ENCODE measurements at regions not wholly inside any gene's neighbourhood (a gene's known extent, or its start where the extent isn't known, plus 50 kb on each side); places are given as distances from the start of the nearest gene placed in this dataset.

DNA sequence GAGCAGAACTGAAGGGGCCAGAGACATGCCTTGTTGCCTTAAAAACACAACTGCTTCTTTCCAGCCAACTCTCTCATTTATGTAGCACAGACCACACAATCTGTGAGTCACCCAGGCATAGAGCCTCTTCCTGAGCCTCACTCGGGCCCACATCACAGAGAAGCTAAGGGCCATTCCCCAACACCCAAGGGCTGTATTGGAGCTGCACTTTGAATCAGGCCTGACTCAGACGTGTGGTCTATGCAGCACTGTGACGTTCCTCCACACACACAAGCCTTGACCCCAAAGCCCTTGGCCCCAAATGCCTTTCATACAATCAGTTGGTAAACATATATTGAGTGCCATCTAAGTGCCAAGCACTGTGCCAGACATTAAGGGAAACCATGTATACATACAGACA is 308.9 kb upstream of the DYNLRB2 start:
- DNase-seq (no peak), ATAC-seq (ENCODE audit: low read depth) (peak; percentile 42)
- Mint-ChIP-seq H3K9me3 (peaks cover 1% of the 10 kb centered on the region), H3K27ac (no peak overlapping the region), H3K27me3 (peaks cover 3% of the 10 kb centered on the region), H3K36me3 (ENCODE audit: low read depth) (no peaks in the 10 kb centered on the region), H3K4me1 (peaks cover 9% of the 10 kb centered on the region), H3K4me3 (no peak overlapping the region)
- TF ChIP-seq, protein P1, sequence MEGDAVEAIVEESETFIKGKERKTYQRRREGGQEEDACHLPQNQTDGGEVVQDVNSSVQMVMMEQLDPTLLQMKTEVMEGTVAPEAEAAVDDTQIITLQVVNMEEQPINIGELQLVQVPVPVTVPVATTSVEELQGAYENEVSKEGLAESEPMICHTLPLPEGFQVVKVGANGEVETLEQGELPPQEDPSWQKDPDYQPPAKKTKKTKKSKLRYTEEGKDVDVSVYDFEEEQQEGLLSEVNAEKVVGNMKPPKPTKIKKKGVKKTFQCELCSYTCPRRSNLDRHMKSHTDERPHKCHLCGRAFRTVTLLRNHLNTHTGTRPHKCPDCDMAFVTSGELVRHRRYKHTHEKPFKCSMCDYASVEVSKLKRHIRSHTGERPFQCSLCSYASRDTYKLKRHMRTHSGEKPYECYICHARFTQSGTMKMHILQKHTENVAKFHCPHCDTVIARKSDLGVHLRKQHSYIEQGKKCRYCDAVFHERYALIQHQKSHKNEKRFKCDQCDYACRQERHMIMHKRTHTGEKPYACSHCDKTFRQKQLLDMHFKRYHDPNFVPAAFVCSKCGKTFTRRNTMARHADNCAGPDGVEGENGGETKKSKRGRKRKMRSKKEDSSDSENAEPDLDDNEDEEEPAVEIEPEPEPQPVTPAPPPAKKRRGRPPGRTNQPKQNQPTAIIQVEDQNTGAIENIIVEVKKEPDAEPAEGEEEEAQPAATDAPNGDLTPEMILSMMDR (IDR thresholded peaks at IDR 0.05) = no peak
- ChIA-PET CTCF (no interaction called here), POLR2A (no interaction called here)
- intact Hi-C loops (cut with micrococcal nuclease) = no loop called here

- ATAC-seq (ENCODE audit: low read depth) (no peak), DNase-seq (no peak)
- ChIA-PET CTCF (no interaction called here), POLR2A (no interaction called here)
- peaks cover 3% of the 10 kb centered on the region for H3K27me3 Mint-ChIP-seq
- peaks cover 6% of the 10 kb centered on the region for H3K9me3 Mint-ChIP-seq
- no peaks in the 10 kb centered on the region for H3K36me3 Mint-ChIP-seq (ENCODE audit: low read depth)
- H3K4me1 Mint-ChIP-seq = peaks cover 9% of the 10 kb centered on the region
- TF ChIP-seq, protein P1 (IDR thresholded peaks at IDR 0.05) = no peak
- no peak overlapping the region for H3K4me3 Mint-ChIP-seq
- no peak overlapping the region for H3K27ac Mint-ChIP-seq
- intact Hi-C loops (cut with micrococcal nuclease) = no loop called here
Measured at GRCh38 chr16:80231121-80231520, 309.7 kb upstream of the DYNLRB2 start.

- ChIA-PET POLR2A (no interaction called here), CTCF (no interaction called here)
- intact Hi-C loops (cut with micrococcal nuclease) = no loop called here
- Mint-ChIP-seq H3K4me1 (peaks cover 9% of the 10 kb centered on the region), H3K36me3 (ENCODE audit: low read depth) (no peaks in the 10 kb centered on the region), H3K27ac (no peak overlapping the region), H3K9me3 (peaks cover 7% of the 10 kb centered on the region), H3K4me3 (no peak overlapping the region), H3K27me3 (peaks cover 3% of the 10 kb centered on the region)
- no peak for ATAC-seq (ENCODE audit: low read depth)
- TF ChIP-seq, protein P1 (IDR thresholded peaks at IDR 0.05) = no peak
- DNase-seq = no peak
Measured at GRCh38 chr16:80230328-80231120, 310.3 kb upstream of the DYNLRB2 start.

GRCh38 chr16:80226499-80226898 is 314.3 kb upstream of the DYNLRB2 start:
- ChIA-PET CTCF (no interaction called here), POLR2A (no interaction called here)
- no peaks in the 10 kb centered on the region for H3K36me3 Mint-ChIP-seq (ENCODE audit: low read depth)
- TF ChIP-seq, protein P1 (IDR thresholded peaks at IDR 0.05) = no peak
- H3K27me3 Mint-ChIP-seq = peaks cover 3% of the 10 kb centered on the region
- H3K9me3 Mint-ChIP-seq = peaks cover 9% of the 10 kb centered on the region
- H3K27ac Mint-ChIP-seq = no peak overlapping the region
- H3K4me1 Mint-ChIP-seq = peaks cover 3% of the 10 kb centered on the region
- no peak for ATAC-seq (ENCODE audit: low read depth)
- intact Hi-C loops (cut with micrococcal nuclease) = no loop called here
- no peak for DNase-seq
- no peak overlapping the region for H3K4me3 Mint-ChIP-seq

- no peak overlapping the region for H3K4me3 Mint-ChIP-seq
- peaks cover 8% of the 10 kb centered on the region for H3K9me3 Mint-ChIP-seq
- TF ChIP-seq, protein P1 (IDR thresholded peaks at IDR 0.05) = no peak
- DNase-seq = no peak
- ChIA-PET POLR2A (no interaction called here), CTCF (no interaction called here)
- H3K27ac Mint-ChIP-seq = no peak overlapping the region
- H3K4me1 Mint-ChIP-seq = no peaks in the 10 kb centered on the region
- no peak for ATAC-seq (ENCODE audit: low read depth)
- H3K36me3 Mint-ChIP-seq (ENCODE audit: low read depth) = no peaks in the 10 kb centered on the region
- intact Hi-C loops (cut with micrococcal nuclease) = no loop called here
- peaks cover 4% of the 10 kb centered on the region for H3K27me3 Mint-ChIP-seq
Measured at GRCh38 chr16:80210787-80211186, 330.0 kb upstream of the DYNLRB2 start.
